Prostate gland (tissue), 2 donors: ENCODE measurements at regions not wholly inside any gene's neighbourhood (a gene's known extent, or its start where the extent isn't known, plus 50 kb on each side); places are given as distances from the start of the nearest gene placed in this dataset.

ENCODE experiments used
- CTCF ChIP-seq, 4 experiments: fragments of 200-600 bp in 2 of 4; fragments of 450-650 bp in 2 of 4; sonication (generic) in 2 of 4; IDR thresholded peaks; 1 replicate in 3 of 4; 2 replicates in 1 of 4; pipeline ENCODE4 v1.5.1; 2016 to 2019; ENCODE audit warnings: antibody characterized with exemption in 4 of 4, mild to moderate bottlenecking in 2 of 4, moderate library complexity in 2 of 4
- POLR2A ChIP-seq: fragments of 450-650 bp; IDR thresholded peaks from one replicate; pipeline ENCODE4 v1.6.1; 2016; ENCODE audit warnings: antibody characterized with exemption, mild to moderate bottlenecking

DNA sequence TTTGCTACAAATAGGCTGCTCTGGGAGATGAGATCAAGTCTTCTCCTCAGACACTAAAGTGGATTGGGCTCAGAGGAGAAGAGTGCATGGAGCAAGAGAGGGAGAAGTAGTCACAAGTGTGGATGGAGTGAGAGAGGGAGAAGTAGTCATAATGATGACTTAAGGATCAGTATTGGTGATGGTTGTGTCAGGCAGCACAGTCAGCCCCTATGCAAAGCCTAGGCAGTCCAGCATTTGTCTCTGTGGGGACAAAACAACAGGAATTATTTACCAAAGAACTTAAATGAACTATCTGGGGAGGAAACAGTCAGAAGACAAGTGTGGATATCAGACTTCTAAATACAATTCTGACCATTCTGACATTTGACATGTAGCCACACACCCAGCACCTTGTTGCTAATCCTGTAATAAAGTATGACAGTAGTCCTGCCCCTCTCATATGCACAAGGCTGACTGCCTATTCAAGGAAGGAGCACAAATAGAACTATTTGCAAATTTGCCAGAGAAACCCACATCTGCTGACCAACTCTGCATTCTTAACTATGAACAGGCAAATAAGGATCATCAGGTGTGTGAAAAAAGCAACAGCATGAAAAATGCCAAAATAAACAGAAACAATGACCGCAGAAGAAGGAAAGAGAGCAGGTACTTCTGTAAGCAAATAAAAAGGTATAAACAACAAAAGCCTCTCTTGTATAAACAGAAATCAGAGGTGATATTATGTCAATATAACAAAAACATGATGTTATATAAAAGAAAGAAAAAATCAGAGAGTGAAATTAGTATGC, 1597.9 kb upstream of the ACVR2A start:
- no peak for TF ChIP-seq CTCF (IDR thresholded peaks at IDR 0.05)
- no peak for TF ChIP-seq POLR2A
